ENCODE measurements at regions not wholly inside any gene's neighbourhood (a gene's known extent, or its start where the extent isn't known, plus 50 kb on each side); places are given as distances from the start of the nearest gene placed in this dataset.
A peak's percentile ranks its signal among the peaks of the same experiment; 100 is the strongest.

DNA sequence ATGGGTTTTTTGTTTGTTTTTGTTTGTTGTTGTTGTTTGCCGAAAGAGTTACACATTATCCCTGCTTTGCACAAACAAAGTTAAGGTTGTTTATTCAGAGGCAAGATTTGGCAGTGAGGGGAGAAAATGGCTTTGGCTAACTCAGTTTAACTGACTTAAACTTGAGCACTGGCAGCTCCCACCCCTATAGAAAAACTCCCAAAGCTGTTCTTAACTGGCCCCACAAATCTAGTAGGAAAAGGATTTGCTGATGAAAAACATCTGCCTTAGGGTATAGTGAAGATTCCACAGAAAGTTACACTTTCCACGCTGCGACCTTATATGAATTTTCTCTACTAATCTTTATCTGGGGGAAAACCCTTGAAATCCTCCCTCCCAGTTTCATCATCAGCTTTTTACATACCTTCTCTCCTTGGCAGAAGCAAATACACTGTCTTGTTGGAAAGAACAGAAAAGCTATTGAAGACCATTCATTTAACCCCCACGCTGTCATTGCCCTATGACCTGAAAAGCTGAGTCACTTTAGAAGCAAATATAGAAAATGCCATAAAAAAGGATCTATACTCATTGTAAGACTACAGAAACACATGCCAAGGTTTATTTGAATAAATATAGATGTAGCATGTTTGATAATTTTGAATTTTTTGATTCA lies 551.7 kb downstream of the NR2F2 start:
- no peak overlapping the region for H3K4me3 ChIP-seq
- no peaks in the 10 kb centered on the region for H3K9me3 ChIP-seq (replicated peaks)
- H3K36me3 ChIP-seq, result no peaks in the 10 kb centered on the region
- no peaks in the 10 kb centered on the region for H3K4me1 ChIP-seq
- intact Hi-C loops (cut with micrococcal nuclease), result no loop called here
- peaks cover 4% of the 10 kb centered on the region for H3K27me3 ChIP-seq (ENCODE audit: low read depth)
- TF ChIP-seq, protein P1, sequence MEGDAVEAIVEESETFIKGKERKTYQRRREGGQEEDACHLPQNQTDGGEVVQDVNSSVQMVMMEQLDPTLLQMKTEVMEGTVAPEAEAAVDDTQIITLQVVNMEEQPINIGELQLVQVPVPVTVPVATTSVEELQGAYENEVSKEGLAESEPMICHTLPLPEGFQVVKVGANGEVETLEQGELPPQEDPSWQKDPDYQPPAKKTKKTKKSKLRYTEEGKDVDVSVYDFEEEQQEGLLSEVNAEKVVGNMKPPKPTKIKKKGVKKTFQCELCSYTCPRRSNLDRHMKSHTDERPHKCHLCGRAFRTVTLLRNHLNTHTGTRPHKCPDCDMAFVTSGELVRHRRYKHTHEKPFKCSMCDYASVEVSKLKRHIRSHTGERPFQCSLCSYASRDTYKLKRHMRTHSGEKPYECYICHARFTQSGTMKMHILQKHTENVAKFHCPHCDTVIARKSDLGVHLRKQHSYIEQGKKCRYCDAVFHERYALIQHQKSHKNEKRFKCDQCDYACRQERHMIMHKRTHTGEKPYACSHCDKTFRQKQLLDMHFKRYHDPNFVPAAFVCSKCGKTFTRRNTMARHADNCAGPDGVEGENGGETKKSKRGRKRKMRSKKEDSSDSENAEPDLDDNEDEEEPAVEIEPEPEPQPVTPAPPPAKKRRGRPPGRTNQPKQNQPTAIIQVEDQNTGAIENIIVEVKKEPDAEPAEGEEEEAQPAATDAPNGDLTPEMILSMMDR (IDR thresholded peaks at IDR 0.05; ENCODE audit: borderline replicate concordance), result no peak
- DNase-seq, result no peak
- no peak overlapping the region for H3K27ac ChIP-seq (replicated peaks)

DNA sequence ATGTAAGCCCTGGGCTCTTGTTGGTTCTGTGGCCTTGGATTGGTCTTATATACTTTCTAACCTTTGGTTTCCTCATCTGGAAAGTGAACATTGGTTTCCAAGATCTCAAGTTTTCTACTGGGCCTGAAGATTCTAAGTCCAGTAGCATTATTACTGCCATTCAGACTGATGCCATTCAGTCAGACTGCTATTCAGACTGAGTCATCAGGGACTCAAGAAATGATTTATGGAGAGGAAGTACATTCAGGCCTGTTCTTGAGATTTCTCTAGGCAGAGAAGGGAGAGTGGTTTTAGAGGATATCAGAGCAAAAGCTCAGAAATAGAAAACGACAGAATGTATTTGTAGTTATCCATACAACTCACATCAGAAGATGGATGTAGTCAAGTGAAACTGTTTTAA lies 557.2 kb downstream of the NR2F2 start:
- Histone ChIP-seq H3K27ac (replicated peaks) (no peak overlapping the region), H3K9me3 (replicated peaks) (no peaks in the 10 kb centered on the region), H3K36me3 (no peaks in the 10 kb centered on the region), H3K4me3 (no peak overlapping the region), H3K27me3 (ENCODE audit: low read depth) (peaks cover 3% of the 10 kb centered on the region), H3K4me1 (peaks cover 6% of the 10 kb centered on the region)
- intact Hi-C loops (cut with micrococcal nuclease), result no loop called here
- TF ChIP-seq, protein P1 (IDR thresholded peaks at IDR 0.05; ENCODE audit: borderline replicate concordance), result no peak
- DNase-seq, result no peak

DNA sequence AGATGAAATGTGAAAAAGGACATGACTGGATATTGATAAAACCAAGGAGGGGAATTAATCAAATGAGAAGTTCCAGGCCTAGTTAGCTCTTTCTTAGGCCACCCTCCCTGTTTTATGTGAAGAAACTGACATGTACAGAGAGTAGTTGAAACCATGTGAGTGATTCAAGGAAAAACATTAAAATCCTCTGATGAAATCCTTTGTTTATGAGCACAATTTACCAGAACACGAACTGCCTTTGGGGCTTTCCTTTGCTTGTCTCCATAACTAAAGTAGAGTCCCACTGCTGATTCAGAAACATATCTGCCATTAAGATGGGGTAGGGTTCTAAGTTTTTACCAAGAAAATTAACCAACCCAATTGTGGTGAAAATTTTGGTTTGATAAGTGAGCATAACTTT lies 558.3 kb downstream of the NR2F2 start:
- H3K36me3 ChIP-seq, result no peaks in the 10 kb centered on the region
- H3K9me3 ChIP-seq (replicated peaks), result no peaks in the 10 kb centered on the region
- no peak overlapping the region for H3K4me3 ChIP-seq
- TF ChIP-seq, protein P1 (IDR thresholded peaks at IDR 0.05; ENCODE audit: borderline replicate concordance), result no peak
- no peak for DNase-seq
- H3K27me3 ChIP-seq (ENCODE audit: low read depth), result peaks cover 3% of the 10 kb centered on the region
- H3K4me1 ChIP-seq, result peaks cover 6% of the 10 kb centered on the region
- H3K27ac ChIP-seq (replicated peaks), result no peak overlapping the region
- intact Hi-C loops (cut with micrococcal nuclease), result no loop called here

DNA sequence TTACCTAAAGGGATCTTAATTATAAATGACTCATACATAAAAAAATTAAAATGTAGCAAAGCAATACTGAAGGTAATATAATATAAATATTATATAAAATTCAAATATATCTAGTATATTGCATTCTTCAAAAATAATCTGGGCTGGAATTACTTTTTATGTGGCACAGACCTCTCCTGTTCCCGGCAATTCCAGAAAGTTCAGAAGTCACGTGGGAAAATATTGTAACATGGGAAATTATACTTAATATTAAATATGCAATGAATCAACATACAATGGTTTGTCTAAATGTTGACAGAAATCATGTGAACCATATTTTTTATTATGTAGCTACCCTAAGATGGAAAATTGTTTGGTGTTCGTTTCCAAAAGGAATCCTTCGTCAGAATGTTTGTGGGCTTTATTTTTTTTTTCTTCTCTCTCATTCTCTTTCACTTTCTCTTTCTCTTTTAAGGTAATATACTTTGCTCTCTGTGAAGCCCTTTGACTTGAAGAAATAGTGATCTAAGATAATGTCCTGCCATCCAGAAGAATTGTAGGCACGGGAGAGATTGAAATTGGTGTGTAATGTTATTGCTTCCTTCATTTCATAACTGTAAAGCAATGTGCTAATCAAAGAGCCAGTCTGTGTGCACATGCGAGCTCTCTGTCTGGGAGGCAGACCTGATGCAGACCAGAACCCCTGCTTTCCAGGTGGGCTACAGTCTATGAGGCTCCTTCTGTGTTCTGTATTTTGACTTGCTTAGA lies 559.4 kb downstream of the NR2F2 start:
- TF ChIP-seq, protein P1 (IDR thresholded peaks at IDR 0.05; ENCODE audit: borderline replicate concordance), result no peak
- intact Hi-C loops (cut with micrococcal nuclease), result no loop called here

DNA sequence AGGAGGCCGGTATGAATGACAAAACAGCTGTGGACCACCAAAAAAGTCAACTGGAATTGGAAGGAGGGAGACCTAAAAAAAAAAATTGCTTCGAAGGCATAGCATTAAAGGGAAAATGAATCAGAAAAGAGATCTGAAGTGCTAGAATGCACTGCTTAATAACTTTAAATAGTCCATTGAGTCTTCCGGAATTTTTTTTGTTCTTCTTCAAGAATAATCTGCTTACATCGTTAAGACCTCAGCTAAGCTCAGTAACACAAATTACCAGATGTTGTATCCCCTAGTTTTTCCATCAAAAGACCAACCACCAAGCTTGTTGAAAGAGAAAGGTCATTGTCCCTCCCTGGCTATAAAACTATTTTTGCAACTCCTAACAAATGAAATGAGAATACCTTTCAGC lies 560.5 kb downstream of the NR2F2 start:
- Histone ChIP-seq H3K27ac (replicated peaks) (peak overlapping the region; percentile 5), H3K4me1 (peaks cover 6% of the 10 kb centered on the region), H3K4me3 (peak overlapping the region; percentile 49), H3K9me3 (replicated peaks) (no peaks in the 10 kb centered on the region), H3K27me3 (ENCODE audit: low read depth) (peaks cover 3% of the 10 kb centered on the region), H3K36me3 (no peaks in the 10 kb centered on the region)
- no peak for DNase-seq
- TF ChIP-seq, protein P1 (IDR thresholded peaks at IDR 0.05; ENCODE audit: borderline replicate concordance), result no peak
- intact Hi-C loops (cut with micrococcal nuclease), result no loop called here

More for the DNA sequence above, 559.4 kb downstream of the NR2F2 start:
- no peaks in the 10 kb centered on the region for H3K9me3 ChIP-seq (replicated peaks)
- H3K4me1 ChIP-seq, result peaks cover 6% of the 10 kb centered on the region
- peak overlapping the region; percentile 49 for H3K4me3 ChIP-seq
- no peaks in the 10 kb centered on the region for H3K36me3 ChIP-seq
- no peak overlapping the region for H3K27ac ChIP-seq (replicated peaks)
- no peak for DNase-seq
- H3K27me3 ChIP-seq (ENCODE audit: low read depth), result peaks cover 3% of the 10 kb centered on the region
